IPS DF 6.9 (cell line): ENCODE measurements at regions not wholly inside any gene's neighbourhood (a gene's known extent, or its start where the extent isn't known, plus 50 kb on each side); places are given as distances from the start of the nearest gene placed in this dataset.

ENCODE experiments used
- DNase-seq: peaks from one replicate; pipeline ENCODE4 v3.0.0-alpha.2; 2013; ENCODE audit warnings: low read depth, low spot score
- H3K27ac ChIP-seq: one replicate; pipeline ENCODE4 v1.5.1; 2013; ENCODE audit warnings: low read length, control low read depth
- H3K27me3 ChIP-seq: 2 replicates; pipeline ENCODE4 v1.6.1; 2013; ENCODE audit warnings: mild to moderate bottlenecking, low read length; ENCODE audit not compliant: control insufficient read depth, insufficient read depth
- H3K36me3 ChIP-seq: 2 replicates; pipeline ENCODE4 v1.6.1; 2013; ENCODE audit warnings: low read length; ENCODE audit not compliant: control insufficient read depth, insufficient read depth
- H3K4me1 ChIP-seq: 2 replicates; pipeline ENCODE4 v1.6.1; 2013; ENCODE audit warnings: low read length; ENCODE audit not compliant: control insufficient read depth, insufficient read depth
- H3K4me3 ChIP-seq: 2 replicates; pipeline ENCODE4 v1.5.1; 2013; ENCODE audit warnings: mild to moderate bottlenecking, low read length
- H3K9me3 ChIP-seq: 2 replicates; pipeline ENCODE4 v1.6.1; 2013; ENCODE audit warnings: low read length, inconsistent platforms; ENCODE audit not compliant: control insufficient read depth, insufficient read depth
- WGBS: extraction: QIAGEN DNeasy Blood & Tissue Kit; methylation state at CpG from one replicate; pipeline ENCODE4 v1.1.7; 2013; ENCODE audit warnings: mixed read lengths, missing lambda C conversion rate; ENCODE audit not compliant: insufficient read length, insufficient coverage; 5-methylcytosine and 5-hydroxymethylcytosine counted together

DNA sequence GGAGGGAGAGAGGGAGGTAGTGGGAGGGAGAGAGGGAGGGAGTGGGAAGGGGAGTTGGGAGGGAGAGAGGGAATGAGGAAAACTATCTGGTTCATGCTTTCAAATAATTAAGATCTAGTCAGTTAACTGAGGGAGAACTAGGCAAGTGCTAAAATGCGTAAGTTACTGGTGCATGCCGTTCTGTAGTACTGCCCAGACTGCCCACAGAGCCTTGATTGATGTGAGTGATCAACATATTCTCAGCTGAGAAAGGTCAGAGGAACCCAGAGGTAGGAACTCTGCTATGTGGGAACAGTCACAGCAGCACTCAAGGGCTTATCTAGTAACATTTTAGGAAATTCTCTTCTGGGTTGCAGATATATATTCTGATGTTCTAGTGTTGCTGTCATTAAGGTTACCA is 149.8 kb upstream of the ROBO1 start:
- Histone ChIP-seq H3K9me3 (no peaks in the 10 kb centered on the region), H3K36me3 (no peaks in the 10 kb centered on the region), H3K27me3 (no peaks in the 10 kb centered on the region), H3K27ac (no peak overlapping the region), H3K4me1 (no peaks in the 10 kb centered on the region), H3K4me3 (no peak overlapping the region)
- DNase-seq = no peak
- no CpG with 5 or more reads among the region's 2 CpGs for WGBS

DNA sequence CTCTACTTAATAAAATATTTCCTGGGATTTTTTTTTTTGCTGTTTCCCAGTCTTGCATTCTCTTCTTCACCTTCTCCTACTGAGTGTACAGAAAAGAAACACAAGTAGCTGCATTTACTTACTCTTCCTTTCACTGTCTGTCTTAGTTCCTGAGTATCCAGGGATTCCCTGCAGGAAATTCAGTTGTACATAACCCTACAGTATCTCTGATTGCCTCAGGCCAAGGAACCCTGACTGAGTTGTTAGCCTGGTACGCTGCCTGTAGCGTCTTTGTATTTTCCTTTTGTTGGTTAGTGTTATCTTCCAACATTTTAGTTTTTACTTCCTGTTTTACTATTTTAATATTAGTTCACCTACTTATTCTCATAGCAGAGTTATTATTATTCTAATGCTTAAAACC is 142.5 kb upstream of the ROBO1 start:
- Histone ChIP-seq H3K27me3 (no peaks in the 10 kb centered on the region), H3K27ac (no peak overlapping the region), H3K9me3 (no peaks in the 10 kb centered on the region), H3K4me1 (no peaks in the 10 kb centered on the region), H3K4me3 (no peak overlapping the region), H3K36me3 (no peaks in the 10 kb centered on the region)
- no CpG with 5 or more reads among the region's 2 CpGs for WGBS
- no peak for DNase-seq

DNA sequence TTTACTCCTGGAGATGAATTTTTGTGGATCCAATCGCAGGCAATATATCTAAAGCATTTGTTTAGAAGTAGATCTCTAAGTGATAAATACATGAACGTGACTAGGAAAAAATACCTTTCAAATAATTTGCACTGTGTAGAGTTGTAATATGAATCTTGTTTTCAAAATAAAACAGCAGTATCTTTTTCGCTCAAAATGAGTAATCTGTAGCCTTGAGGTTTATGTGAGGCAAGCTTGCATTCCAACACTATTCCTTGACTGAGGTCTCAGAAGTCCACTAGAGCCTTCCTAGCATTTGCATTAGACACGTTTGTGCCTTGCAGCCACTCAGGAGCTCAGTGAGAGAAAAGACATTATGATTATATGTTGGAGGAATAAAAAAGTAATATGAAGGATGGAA is 138.3 kb upstream of the ROBO1 start:
- no CpG with 5 or more reads among the region's 4 CpGs for WGBS
- no peaks in the 10 kb centered on the region for H3K27me3 ChIP-seq
- DNase-seq = no peak
- no peak overlapping the region for H3K4me3 ChIP-seq
- H3K36me3 ChIP-seq = no peaks in the 10 kb centered on the region
- no peaks in the 10 kb centered on the region for H3K9me3 ChIP-seq
- no peaks in the 10 kb centered on the region for H3K4me1 ChIP-seq
- no peak overlapping the region for H3K27ac ChIP-seq

DNA sequence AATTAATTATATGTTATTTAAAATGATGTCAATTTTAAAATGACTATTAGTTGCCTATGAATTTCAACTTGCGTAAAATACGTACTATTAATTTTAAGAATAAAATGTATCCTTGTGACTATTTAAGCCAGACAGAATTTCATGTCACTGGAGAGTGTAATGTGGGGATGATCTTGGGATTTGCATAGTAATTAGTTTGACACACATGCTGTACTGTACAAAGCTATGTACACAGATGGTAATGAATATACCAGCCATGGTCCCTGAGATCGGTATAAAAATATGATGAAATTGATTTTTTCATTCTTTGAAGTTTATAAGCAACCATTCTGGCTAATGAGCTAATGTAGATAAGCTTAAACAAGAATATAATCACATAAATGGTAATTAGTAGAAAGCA is 134.4 kb upstream of the ROBO1 start:
- no peaks in the 10 kb centered on the region for H3K36me3 ChIP-seq
- no peaks in the 10 kb centered on the region for H3K4me1 ChIP-seq
- no peak overlapping the region for H3K4me3 ChIP-seq
- H3K27me3 ChIP-seq = no peaks in the 10 kb centered on the region
- no peak for DNase-seq
- no peak overlapping the region for H3K27ac ChIP-seq
- WGBS = no CpG with 5 or more reads among the region's 3 CpGs
- H3K9me3 ChIP-seq = no peaks in the 10 kb centered on the region

DNA sequence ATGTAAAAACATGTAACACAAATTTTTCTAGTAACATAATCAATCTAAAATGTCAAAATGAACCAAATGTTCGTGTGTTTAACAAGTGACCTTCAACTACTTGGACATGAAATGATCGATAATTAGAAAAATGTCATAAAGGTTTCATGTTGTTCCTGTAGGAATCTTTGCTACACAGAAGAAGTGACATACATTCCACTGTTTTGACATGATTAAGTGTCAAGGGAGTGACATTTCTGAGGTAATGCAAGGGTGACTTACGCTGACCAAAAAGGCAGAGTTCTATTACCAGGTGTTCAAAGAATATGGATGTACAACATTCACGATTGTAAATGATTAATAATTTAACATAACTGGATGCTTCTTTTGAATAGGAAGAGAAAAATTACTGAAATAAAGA is 131.1 kb upstream of the ROBO1 start:
- Histone ChIP-seq H3K36me3 (no peaks in the 10 kb centered on the region), H3K27me3 (no peaks in the 10 kb centered on the region), H3K9me3 (no peaks in the 10 kb centered on the region), H3K4me1 (no peaks in the 10 kb centered on the region), H3K27ac (no peak overlapping the region), H3K4me3 (no peak overlapping the region)
- no CpG with 5 or more reads among the region's 4 CpGs for WGBS
- DNase-seq = no peak

DNA sequence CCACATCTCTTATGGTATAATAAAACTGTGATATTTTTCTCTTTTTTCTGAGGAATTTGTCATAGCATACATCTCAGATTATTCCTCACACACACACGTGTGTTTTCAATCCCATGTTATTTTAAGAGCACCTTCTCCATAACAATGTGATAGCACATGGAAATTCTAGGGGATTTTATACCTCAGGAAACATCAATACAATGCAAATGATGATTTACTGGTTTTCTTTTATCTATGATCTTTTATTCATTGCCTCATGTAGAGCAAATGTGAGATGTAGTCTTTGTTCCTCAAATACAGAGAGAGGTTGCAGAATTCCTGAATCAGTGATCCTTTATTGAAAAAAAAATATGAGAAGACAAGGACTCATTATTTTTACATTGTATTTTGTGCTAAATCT is 128.3 kb upstream of the ROBO1 start:
- no peak overlapping the region for H3K27ac ChIP-seq
- H3K9me3 ChIP-seq = no peaks in the 10 kb centered on the region
- WGBS = no CpG with 5 or more reads among the region's 1 CpG
- H3K27me3 ChIP-seq = no peaks in the 10 kb centered on the region
- H3K4me1 ChIP-seq = no peaks in the 10 kb centered on the region
- DNase-seq = no peak
- no peaks in the 10 kb centered on the region for H3K36me3 ChIP-seq
- H3K4me3 ChIP-seq = no peak overlapping the region

DNA sequence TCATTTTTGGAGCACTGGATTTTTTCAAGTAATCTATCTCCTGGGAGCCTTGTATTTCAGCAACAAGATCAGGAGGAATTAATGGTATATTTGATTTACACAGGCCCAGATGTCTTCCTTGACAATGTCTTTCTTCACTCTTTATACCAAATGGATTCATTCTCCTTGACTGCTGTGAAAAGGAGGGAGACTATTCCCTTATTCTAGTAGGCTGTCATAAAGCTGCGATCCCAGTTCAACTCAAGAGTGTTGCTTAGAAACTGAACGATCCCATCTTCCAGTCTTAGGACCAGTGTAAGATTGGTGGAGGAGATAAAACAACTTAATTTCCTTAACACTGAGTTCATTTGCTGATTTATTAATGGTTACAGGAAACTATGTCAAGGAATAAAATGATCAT is 119.4 kb upstream of the ROBO1 start:
- Histone ChIP-seq H3K9me3 (no peaks in the 10 kb centered on the region), H3K4me3 (no peak overlapping the region), H3K27me3 (no peaks in the 10 kb centered on the region), H3K27ac (no peak overlapping the region), H3K4me1 (no peaks in the 10 kb centered on the region), H3K36me3 (no peaks in the 10 kb centered on the region)
- DNase-seq = no peak
- WGBS = no CpG with 5 or more reads among the region's 2 CpGs

DNA sequence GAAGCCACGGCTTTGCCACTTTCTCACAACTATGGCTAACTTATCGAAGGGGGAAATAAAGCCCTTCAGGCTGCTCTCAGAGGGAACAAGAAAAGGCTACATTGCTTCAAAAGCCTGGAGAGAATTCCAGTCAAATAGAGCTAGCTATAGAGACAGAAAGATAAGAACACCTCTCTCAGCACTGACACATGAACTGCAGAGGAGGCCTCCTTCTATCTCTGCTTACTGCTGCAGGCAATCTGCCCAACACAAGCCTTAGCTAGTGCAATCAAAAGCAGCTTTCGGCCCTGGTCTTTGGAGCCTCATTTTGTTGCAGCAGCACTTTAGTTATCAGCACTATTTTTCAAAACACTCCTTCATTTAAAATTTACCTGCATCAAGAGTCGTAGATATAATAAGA is 118.4 kb upstream of the ROBO1 start:
- Histone ChIP-seq H3K27ac (no peak overlapping the region), H3K27me3 (no peaks in the 10 kb centered on the region), H3K4me1 (no peaks in the 10 kb centered on the region), H3K9me3 (no peaks in the 10 kb centered on the region), H3K4me3 (no peak overlapping the region), H3K36me3 (no peaks in the 10 kb centered on the region)
- no peak for DNase-seq
- WGBS = no CpG with 5 or more reads among the region's 4 CpGs

DNA sequence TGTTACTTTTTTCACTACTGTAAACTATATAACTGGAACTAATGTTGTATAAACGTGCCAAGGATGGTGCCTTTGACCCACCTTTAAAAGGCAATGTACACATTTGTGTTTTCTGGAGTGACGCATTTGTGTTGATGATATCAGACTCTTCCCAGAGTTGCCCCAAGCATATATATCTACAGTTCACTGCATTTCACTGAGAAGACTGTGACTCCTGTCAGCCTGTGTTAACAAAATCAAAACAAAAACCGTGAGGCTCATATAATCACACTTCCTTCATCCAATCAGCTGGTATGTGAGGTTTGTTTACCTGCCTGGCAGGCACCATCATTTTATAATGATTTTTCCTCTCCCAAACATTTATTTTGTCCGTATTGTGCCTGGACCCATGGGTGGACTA is 117.6 kb upstream of the ROBO1 start:
- WGBS = no CpG with 5 or more reads among the region's 4 CpGs
- no peaks in the 10 kb centered on the region for H3K36me3 ChIP-seq
- no peaks in the 10 kb centered on the region for H3K9me3 ChIP-seq
- no peak overlapping the region for H3K27ac ChIP-seq
- H3K27me3 ChIP-seq = no peaks in the 10 kb centered on the region
- H3K4me1 ChIP-seq = no peaks in the 10 kb centered on the region
- no peak overlapping the region for H3K4me3 ChIP-seq
- DNase-seq = no peak

DNA sequence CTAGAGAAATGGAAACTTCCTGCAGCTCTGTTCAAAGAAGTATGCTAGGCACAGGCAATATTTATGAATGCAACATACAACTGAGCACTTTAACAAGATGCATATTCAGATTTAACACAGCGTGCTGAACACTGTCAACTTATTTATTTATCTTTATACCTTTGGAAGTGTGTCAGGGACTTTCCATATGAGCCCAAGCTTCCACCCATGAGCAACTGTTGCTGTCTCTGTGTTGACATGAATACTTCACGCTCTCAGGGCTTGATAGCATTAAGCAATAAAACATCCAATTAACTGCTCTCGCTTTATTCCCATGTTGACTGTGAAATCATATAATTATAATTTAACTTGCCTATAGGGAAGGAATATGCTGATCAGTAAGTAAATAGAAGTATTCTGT is 116.6 kb upstream of the ROBO1 start:
- WGBS = no CpG with 5 or more reads among the region's 3 CpGs
- Histone ChIP-seq H3K9me3 (no peaks in the 10 kb centered on the region), H3K27me3 (no peaks in the 10 kb centered on the region), H3K4me3 (no peak overlapping the region), H3K27ac (no peak overlapping the region), H3K4me1 (no peaks in the 10 kb centered on the region), H3K36me3 (no peaks in the 10 kb centered on the region)
- DNase-seq = no peak

DNA sequence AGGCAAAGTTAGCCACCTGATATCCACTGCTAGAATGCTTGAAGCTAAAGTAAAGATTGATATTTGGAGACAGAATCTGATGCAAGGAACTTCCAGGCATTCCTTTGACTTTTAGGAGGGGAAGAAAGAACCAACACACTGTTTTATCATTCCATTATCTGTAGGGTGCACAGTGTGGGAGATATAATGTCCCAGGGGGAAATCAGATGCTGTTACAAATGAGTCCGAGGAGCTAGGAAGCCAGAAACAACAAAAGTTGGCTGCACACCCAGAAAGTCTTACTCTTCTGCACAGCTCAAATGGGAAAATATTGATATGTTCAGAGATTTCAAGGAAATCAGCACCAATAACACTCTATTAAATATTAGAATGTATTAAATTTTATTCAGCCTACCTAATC is 113.6 kb upstream of the ROBO1 start:
- no peak for DNase-seq
- H3K9me3 ChIP-seq = no peaks in the 10 kb centered on the region
- no peaks in the 10 kb centered on the region for H3K36me3 ChIP-seq
- WGBS = no CpG with 5 or more reads among the region's 1 CpG
- H3K4me1 ChIP-seq = no peaks in the 10 kb centered on the region
- H3K27me3 ChIP-seq = no peaks in the 10 kb centered on the region
- no peak overlapping the region for H3K27ac ChIP-seq
- H3K4me3 ChIP-seq = no peak overlapping the region
